ENCODE measurements at regions not wholly inside any gene's neighbourhood (a gene's known extent, or its start where the extent isn't known, plus 50 kb on each side); places are given as distances from the start of the nearest gene placed in this dataset.
A peak's percentile ranks its signal among the peaks of the same experiment; 100 is the strongest.
"Not testable (repeated sequence)": the region's sequence is repeated elsewhere in the genome, so short reads cannot be mapped to it uniquely, and the experiment has no call there.

GRCh38 chr17:31609996-31610910 lies 218.8 kb downstream of the RAB11FIP4 start:
- no peak overlapping the region for H3K4me3 Mint-ChIP-seq (ENCODE audit: unreplicated experiment)
- peak overlapping the region; percentile 18 for H3K27ac Mint-ChIP-seq (ENCODE audit: unreplicated experiment)
- TF ChIP-seq CTCF (IDR thresholded peaks at IDR 0.05; ENCODE audit: partially characterized antibody, unreplicated experiment): no peak
- H3K9me3 Mint-ChIP-seq (ENCODE audit: unreplicated experiment): peaks cover 1% of the 10 kb centered on the region
- peaks cover 12% of the 10 kb centered on the region for H3K4me1 Mint-ChIP-seq (ENCODE audit: low read depth, unreplicated experiment)
- DNase-seq: peak; percentile 45
- H3K36me3 Mint-ChIP-seq (ENCODE audit: unreplicated experiment): no peaks in the 10 kb centered on the region
- H3K27me3 Mint-ChIP-seq (ENCODE audit: unreplicated experiment): peaks cover 7% of the 10 kb centered on the region

GRCh38 chr17:31609331-31609730 lies 217.9 kb downstream of the RAB11FIP4 start:
- Mint-ChIP-seq H3K9me3 (ENCODE audit: unreplicated experiment) (peaks cover 1% of the 10 kb centered on the region), H3K4me1 (ENCODE audit: low read depth, unreplicated experiment) (peaks cover 12% of the 10 kb centered on the region), H3K27ac (ENCODE audit: unreplicated experiment) (no peak overlapping the region), H3K4me3 (ENCODE audit: unreplicated experiment) (no peak overlapping the region), H3K27me3 (ENCODE audit: unreplicated experiment) (peaks cover 7% of the 10 kb centered on the region), H3K36me3 (ENCODE audit: unreplicated experiment) (no peaks in the 10 kb centered on the region)
- no peak for TF ChIP-seq CTCF (IDR thresholded peaks at IDR 0.05; ENCODE audit: partially characterized antibody, unreplicated experiment)
- no peak for DNase-seq

- no peak for DNase-seq
- TF ChIP-seq CTCF (IDR thresholded peaks at IDR 0.05; ENCODE audit: partially characterized antibody, unreplicated experiment): no peak
- Mint-ChIP-seq H3K36me3 (ENCODE audit: unreplicated experiment) (no peaks in the 10 kb centered on the region), H3K27me3 (ENCODE audit: unreplicated experiment) (peaks cover 7% of the 10 kb centered on the region), H3K9me3 (ENCODE audit: unreplicated experiment) (peaks cover 1% of the 10 kb centered on the region), H3K27ac (ENCODE audit: unreplicated experiment) (no peak overlapping the region), H3K4me3 (ENCODE audit: unreplicated experiment) (no peak overlapping the region), H3K4me1 (ENCODE audit: low read depth, unreplicated experiment) (peaks cover 12% of the 10 kb centered on the region)
Measured at GRCh38 chr17:31608659-31609254, 217.3 kb downstream of the RAB11FIP4 start.

- Mint-ChIP-seq H3K4me3 (ENCODE audit: unreplicated experiment) (no peak overlapping the region), H3K4me1 (ENCODE audit: low read depth, unreplicated experiment) (peaks cover 12% of the 10 kb centered on the region), H3K36me3 (ENCODE audit: unreplicated experiment) (no peaks in the 10 kb centered on the region), H3K27ac (ENCODE audit: unreplicated experiment) (no peak overlapping the region), H3K27me3 (ENCODE audit: unreplicated experiment) (peaks cover 5% of the 10 kb centered on the region), H3K9me3 (ENCODE audit: unreplicated experiment) (no peaks in the 10 kb centered on the region)
- no peak for TF ChIP-seq CTCF (IDR thresholded peaks at IDR 0.05; ENCODE audit: partially characterized antibody, unreplicated experiment)
- no peak for DNase-seq
Measured at GRCh38 chr17:31605761-31606160, 214.3 kb downstream of the RAB11FIP4 start.

GRCh38 chr17:31604936-31605335 lies 213.5 kb downstream of the RAB11FIP4 start:
- Mint-ChIP-seq H3K4me3 (ENCODE audit: unreplicated experiment) (no peak overlapping the region), H3K36me3 (ENCODE audit: unreplicated experiment) (no peaks in the 10 kb centered on the region), H3K4me1 (ENCODE audit: low read depth, unreplicated experiment) (peaks cover 5% of the 10 kb centered on the region), H3K27me3 (ENCODE audit: unreplicated experiment) (peaks cover 3% of the 10 kb centered on the region), H3K9me3 (ENCODE audit: unreplicated experiment) (no peaks in the 10 kb centered on the region), H3K27ac (ENCODE audit: unreplicated experiment) (no peak overlapping the region)
- TF ChIP-seq CTCF (IDR thresholded peaks at IDR 0.05; ENCODE audit: partially characterized antibody, unreplicated experiment): no peak
- no peak for DNase-seq

- H3K36me3 Mint-ChIP-seq (ENCODE audit: unreplicated experiment); H3K4me3 Mint-ChIP-seq (ENCODE audit: unreplicated experiment); H3K4me1 Mint-ChIP-seq (ENCODE audit: low read depth, unreplicated experiment); DNase-seq; H3K9me3 Mint-ChIP-seq (ENCODE audit: unreplicated experiment); H3K27me3 Mint-ChIP-seq (ENCODE audit: unreplicated experiment); H3K27ac Mint-ChIP-seq (ENCODE audit: unreplicated experiment): not testable (repeated sequence)
Measured at GRCh38 chr17:31600144-31600543, 208.7 kb downstream of the RAB11FIP4 start.

Data from glutamatergic neuron (in vitro differentiated cells).